ENCODE measurements at regions not wholly inside any gene's neighbourhood (a gene's known extent, or its start where the extent isn't known, plus 50 kb on each side); places are given as distances from the start of the nearest gene placed in this dataset.

DNA sequence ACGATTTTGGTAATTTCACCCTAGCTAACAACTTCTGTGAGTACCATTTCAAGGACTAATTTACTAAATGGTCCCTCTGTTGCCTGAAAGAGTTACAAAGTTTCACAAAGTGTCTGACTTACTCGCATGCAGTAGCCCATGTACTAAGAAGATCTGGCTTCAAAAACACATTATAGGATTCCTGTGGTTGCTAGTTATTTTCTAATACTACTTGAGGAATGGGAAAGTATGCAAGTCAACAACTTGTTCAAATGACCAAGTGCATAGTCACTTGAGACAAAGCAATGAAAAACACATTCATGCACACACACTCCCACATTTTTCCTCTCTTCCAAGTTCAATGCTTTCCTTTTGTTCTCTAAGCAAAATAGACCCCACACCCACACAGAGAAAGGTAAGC lies 219.7 kb upstream of the TMPO start:
- Histone ChIP-seq H3K36me3 (no peaks in the 10 kb centered on the region), H3K4me2 (no peak overlapping the region), H3K4me3 (no peak overlapping the region), H3K9me3 (no peaks in the 10 kb centered on the region), H3K4me1 (no peaks in the 10 kb centered on the region), H3K27ac (no peak overlapping the region), H4K20me1 (no peaks in the 10 kb centered on the region), H3K9ac (no peak overlapping the region), H3K27me3 (no peaks in the 10 kb centered on the region)
- TF ChIP-seq Cebpa-rat (IDR thresholded peaks at IDR 0.05): no peak

DNA sequence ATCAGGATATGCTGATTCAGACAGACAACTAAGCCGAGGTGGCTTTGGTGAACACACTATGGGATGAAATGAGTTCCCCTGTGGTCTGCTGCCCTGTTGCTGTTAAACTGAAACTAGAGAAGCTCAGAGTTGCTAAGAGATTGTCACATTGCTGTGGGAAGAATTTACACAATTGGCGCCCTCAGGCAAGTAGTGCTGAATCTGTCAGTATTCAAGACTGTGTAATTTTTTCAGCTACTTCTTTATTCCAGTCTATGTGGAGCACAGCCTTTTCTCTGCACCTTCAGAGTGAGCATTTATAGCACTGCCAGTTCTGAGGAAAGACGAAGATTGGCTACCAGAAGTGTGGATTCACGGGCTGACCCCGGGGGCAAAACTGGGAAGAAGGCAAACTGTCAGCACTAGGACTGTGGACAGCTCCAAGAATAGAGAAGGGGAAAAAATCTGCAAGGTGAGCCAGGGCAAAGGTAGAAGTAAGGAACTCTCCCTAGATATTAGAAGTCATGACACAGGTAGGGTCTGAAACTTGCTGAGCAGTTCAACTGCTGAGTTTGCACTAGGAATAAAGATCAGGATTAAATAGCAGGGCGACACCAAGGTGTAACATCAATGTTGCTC lies 218.8 kb upstream of the TMPO start:
- H3K4me3 ChIP-seq: no peak overlapping the region
- no peak overlapping the region for H3K9ac ChIP-seq
- H3K27ac ChIP-seq: no peak overlapping the region
- no peaks in the 10 kb centered on the region for H4K20me1 ChIP-seq
- H3K27me3 ChIP-seq: no peaks in the 10 kb centered on the region
- H3K9me3 ChIP-seq: no peaks in the 10 kb centered on the region
- no peaks in the 10 kb centered on the region for H3K36me3 ChIP-seq
- H3K4me2 ChIP-seq: no peak overlapping the region
- no peak for TF ChIP-seq Cebpa-rat (IDR thresholded peaks at IDR 0.05)
- no peaks in the 10 kb centered on the region for H3K4me1 ChIP-seq

DNA sequence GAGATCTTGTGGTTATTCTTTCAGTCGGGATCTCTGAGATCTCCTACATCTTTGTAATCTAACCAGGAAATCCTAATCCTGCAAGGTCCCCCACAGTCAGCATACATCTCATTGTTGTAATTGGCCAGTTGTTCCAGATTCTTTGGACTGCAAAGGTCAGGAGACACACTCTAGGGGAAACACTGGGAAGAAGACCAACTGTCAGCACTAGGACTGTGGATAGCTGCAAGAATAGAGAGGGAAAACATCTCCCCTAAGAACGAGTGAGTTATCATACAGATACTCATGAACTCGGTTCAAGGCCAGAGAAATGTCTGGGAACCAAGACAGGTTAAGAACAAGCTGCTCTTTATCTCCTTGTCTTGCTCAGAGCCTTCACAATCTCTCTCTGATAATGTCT lies 217.9 kb upstream of the TMPO start:
- Histone ChIP-seq H3K9ac (no peak overlapping the region), H3K27ac (no peak overlapping the region), H4K20me1 (no peaks in the 10 kb centered on the region), H3K4me1 (no peaks in the 10 kb centered on the region), H3K36me3 (no peaks in the 10 kb centered on the region), H3K4me2 (no peak overlapping the region), H3K9me3 (no peaks in the 10 kb centered on the region), H3K27me3 (no peaks in the 10 kb centered on the region), H3K4me3 (no peak overlapping the region)
- TF ChIP-seq Cebpa-rat (IDR thresholded peaks at IDR 0.05): no peak

DNA sequence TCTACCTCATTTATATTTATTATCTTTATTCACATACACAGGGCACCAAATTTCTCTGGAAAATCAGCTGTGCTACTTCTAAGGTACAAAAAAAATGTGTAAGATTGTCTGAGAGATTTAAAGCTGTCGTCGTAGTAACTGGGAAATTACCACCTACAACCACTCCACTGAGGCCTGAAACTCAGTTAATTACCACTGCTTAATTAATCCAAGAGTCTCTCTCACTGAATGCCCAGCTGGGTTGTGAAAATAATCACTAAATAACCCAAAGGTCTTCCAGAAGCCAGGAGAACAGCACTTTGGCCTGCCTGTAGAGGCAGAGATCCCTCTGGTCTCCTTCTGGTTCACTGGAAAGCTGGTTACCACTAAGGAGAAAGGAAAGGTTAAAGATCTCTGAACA lies 207.2 kb upstream of the TMPO start:
- Histone ChIP-seq H3K4me2 (no peak overlapping the region), H3K9me3 (0 out of 2 replicates have a peak, but pooled peaks cover 5% of the 10 kb centered on the region), H4K20me1 (no peaks in the 10 kb centered on the region), H3K27ac (no peak overlapping the region), H3K27me3 (no peaks in the 10 kb centered on the region), H3K9ac (no peak overlapping the region), H3K36me3 (no peaks in the 10 kb centered on the region), H3K4me1 (no peaks in the 10 kb centered on the region), H3K4me3 (no peak overlapping the region)
- TF ChIP-seq Cebpa-rat (IDR thresholded peaks at IDR 0.05): no peak

DNA sequence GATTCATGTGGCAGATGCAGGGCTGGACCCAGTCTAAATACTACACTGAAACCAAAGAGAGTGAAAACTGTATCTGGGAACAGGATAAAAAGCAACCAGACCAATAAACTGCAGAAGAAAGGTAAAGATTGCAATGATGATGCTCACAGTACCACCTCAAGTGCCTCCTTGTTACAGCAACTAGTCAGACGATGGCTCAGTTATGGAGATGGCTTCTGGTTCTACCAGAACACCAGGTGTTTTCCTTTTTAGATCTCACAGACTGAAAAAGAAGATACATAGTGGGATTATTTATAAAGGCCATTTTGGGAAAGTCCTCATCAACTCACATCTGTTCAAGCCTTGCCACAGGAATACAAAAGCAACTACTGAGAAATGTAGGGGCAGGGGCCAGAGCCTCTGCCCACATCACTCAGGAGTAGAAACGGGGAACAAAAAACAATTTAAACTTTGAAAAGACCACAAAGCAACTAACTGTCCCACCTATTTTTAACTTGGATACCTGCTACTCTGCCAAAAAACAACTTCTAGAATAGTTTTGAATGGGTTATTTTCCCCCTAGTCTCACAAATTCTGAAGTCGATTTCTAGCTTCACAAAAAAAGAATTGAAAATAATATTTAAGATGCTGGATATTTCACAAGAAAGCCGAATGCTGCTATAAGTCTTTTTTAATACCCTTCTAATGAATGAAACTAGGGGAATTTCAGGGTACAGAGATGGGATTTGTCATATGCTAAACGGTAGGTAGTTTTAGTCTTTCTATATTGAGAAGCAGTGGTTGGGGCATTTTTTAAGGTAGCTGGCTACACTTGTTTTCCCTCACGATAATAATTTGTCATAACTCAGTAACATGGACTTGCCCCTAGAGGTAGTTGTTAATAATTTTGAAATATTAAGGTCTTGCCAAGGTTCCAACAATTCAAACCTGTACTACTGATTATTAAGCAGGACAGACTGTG lies 197.2 kb upstream of the TMPO start:
- H3K27ac ChIP-seq: no peak overlapping the region
- no peak overlapping the region for H3K9ac ChIP-seq
- no peak overlapping the region for H3K4me2 ChIP-seq
- no peaks in the 10 kb centered on the region for H3K27me3 ChIP-seq
- no peaks in the 10 kb centered on the region for H3K4me1 ChIP-seq
- H3K4me3 ChIP-seq: no peak overlapping the region
- H3K9me3 ChIP-seq: no peaks in the 10 kb centered on the region
- H3K36me3 ChIP-seq: no peaks in the 10 kb centered on the region
- H4K20me1 ChIP-seq: no peaks in the 10 kb centered on the region
- TF ChIP-seq Cebpa-rat (IDR thresholded peaks at IDR 0.05): no peak

DNA sequence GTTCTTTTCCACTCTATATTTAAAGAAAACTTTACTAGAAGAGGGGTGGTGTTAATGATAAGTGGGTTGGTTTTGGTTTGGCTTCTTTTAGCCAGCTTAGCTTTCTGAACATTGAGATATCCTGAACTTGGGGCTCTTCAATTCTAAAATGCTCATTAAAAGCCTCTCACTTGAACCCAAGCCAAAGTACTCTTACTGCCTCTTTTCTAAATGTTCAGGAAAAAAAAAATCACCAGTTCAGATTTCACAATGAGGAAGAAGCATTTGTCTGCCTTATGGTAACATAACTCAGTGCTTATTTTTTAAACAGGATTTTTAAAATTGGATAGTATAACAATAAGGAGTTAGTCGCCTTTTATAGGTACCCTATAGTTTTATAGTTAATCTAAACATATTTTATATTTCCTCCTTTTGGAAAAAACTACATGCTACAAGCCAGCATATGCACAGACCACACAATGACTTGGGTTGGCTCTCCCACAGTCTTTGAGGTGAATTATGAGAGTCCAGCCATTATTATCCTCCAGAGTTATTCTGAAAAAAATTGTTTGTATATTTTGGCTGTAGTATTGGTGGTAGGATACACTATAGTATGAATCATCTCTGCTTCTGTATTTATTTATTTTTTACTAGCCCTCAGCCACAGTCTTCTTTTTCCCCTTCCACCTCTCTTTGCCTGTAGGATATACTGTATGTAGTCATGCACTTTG lies 195.5 kb upstream of the TMPO start:
- no peak overlapping the region for H3K27ac ChIP-seq
- no peaks in the 10 kb centered on the region for H4K20me1 ChIP-seq
- H3K36me3 ChIP-seq: no peaks in the 10 kb centered on the region
- no peak overlapping the region for H3K9ac ChIP-seq
- no peaks in the 10 kb centered on the region for H3K27me3 ChIP-seq
- H3K4me3 ChIP-seq: no peak overlapping the region
- TF ChIP-seq Cebpa-rat (IDR thresholded peaks at IDR 0.05): no peak
- H3K9me3 ChIP-seq: no peaks in the 10 kb centered on the region
- H3K4me2 ChIP-seq: no peak overlapping the region
- no peaks in the 10 kb centered on the region; the same call in 1 of the 2 replicates for H3K4me1 ChIP-seq

DNA sequence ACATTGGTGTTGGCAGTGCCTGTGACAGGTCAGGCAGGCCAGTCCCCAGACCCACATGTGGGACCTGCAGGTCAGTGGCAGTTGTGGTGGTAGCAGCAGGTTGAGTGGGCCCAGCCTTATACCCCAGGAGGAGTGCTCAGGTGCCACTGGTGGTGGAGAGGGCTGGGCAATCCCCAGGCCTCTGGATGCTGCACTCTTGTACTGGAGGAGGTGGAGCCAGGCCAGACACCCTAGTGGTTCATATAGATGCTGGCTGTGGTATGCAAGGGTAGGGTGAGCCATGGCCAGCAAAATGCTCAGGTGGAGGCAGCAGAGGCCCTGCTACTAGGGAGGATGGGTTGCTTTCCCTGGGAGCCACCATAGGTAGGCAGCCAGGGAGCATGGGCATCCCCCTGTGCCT lies 190.4 kb upstream of the TMPO start:
- Histone ChIP-seq H3K9ac (no peak overlapping the region), H4K20me1 (no peaks in the 10 kb centered on the region), H3K4me2 (no peak overlapping the region), H3K36me3 (no peaks in the 10 kb centered on the region), H3K4me1 (no peaks in the 10 kb centered on the region; the same call in 1 of the 2 replicates), H3K9me3 (no peaks in the 10 kb centered on the region), H3K27me3 (no peaks in the 10 kb centered on the region), H3K27ac (no peak overlapping the region), H3K4me3 (no peak overlapping the region)
- TF ChIP-seq Cebpa-rat (IDR thresholded peaks at IDR 0.05): no peak

DNA sequence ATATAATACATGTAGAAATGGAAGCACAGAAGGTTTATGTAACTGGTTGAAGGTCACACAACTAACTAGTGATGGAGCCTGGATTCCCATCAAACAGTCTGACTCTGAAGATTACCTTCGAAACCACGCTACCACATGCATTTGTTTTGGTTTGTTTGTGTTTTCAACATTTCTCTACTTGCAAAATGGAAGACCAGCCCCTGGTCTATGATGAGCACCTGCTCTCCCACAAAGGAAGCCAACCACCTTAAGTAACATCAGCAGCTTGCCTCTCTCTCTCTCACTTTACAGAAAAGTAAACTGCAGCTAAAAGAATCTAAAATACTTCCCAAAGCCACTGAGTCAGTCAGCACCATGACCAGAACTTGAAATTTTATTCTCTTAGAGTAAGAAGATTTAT lies 186.9 kb upstream of the TMPO start:
- Histone ChIP-seq H3K27ac (no peak overlapping the region), H3K27me3 (no peaks in the 10 kb centered on the region), H3K4me2 (no peak overlapping the region), H3K36me3 (no peaks in the 10 kb centered on the region), H3K9me3 (no peaks in the 10 kb centered on the region), H3K4me1 (no peaks in the 10 kb centered on the region; the same call in 1 of the 2 replicates), H3K4me3 (no peak overlapping the region), H4K20me1 (no peaks in the 10 kb centered on the region), H3K9ac (no peak overlapping the region)
- no peak for TF ChIP-seq Cebpa-rat (IDR thresholded peaks at IDR 0.05)

DNA sequence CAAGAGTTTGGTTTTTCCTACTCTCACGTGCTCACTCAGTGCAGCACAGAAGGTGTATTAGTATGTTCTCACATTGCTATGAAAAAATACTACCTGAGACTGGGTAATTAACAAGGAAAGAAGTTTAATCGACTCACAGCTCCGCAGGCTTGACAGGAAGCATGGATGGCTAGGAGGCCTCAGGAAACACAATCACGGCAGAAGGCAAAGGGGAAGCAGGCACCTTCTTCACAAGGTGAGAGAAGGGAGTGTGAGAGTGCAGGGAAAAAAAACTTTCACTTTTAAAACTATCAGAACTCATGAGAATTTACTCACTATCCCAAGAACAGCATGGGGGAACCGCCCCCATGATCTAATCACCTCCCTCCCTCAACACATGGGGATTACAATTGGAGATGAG lies 185.8 kb upstream of the TMPO start:
- Histone ChIP-seq H3K4me1 (no peaks in the 10 kb centered on the region; the same call in 1 of the 2 replicates), H3K4me2 (no peak overlapping the region), H3K27ac (no peak overlapping the region), H3K9me3 (no peaks in the 10 kb centered on the region), H3K9ac (no peak overlapping the region), H3K4me3 (no peak overlapping the region), H3K36me3 (no peaks in the 10 kb centered on the region), H3K27me3 (no peaks in the 10 kb centered on the region), H4K20me1 (no peaks in the 10 kb centered on the region)
- no peak for TF ChIP-seq Cebpa-rat (IDR thresholded peaks at IDR 0.05)

DNA sequence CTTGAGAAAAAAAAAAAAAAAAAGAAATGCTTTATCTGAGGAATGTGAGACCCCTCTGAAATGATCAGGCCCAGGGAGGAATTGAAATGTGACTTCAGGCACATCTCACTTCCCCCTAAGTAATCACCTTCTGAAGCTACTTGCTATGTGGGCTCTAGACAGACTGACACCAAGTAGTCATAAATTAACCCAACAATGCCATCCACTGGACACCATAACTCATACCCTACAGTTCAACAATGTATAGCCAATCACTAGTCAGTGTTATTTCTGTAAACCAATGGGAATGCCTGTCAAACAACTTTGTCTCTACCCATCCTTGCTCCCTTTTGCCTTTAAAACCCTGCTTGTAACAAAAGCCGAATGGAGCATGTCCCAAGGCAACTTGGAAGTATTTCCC lies 182.7 kb upstream of the TMPO start:
- Histone ChIP-seq H3K36me3 (no peaks in the 10 kb centered on the region), H3K4me1 (no peaks in the 10 kb centered on the region), H3K9me3 (no peaks in the 10 kb centered on the region), H3K4me3 (no peak overlapping the region), H4K20me1 (no peaks in the 10 kb centered on the region), H3K27me3 (no peaks in the 10 kb centered on the region), H3K9ac (no peak overlapping the region), H3K4me2 (no peak overlapping the region), H3K27ac (no peak overlapping the region)
- TF ChIP-seq Cebpa-rat (IDR thresholded peaks at IDR 0.05): no peak

Measured in BLaER1 (cell line).